HG03025 (cell line): ENCODE measurements at regions not wholly inside any gene's neighbourhood (a gene's known extent, or its start where the extent isn't known, plus 50 kb on each side); places are given as distances from the start of the nearest gene placed in this dataset.
A peak's percentile ranks its signal among the peaks of the same experiment; 100 is the strongest.

Experiments used
- ATAC-seq: cut with Tn5 transposase; IDR thresholded peaks from one replicate; pipeline ENCODE4 v1.9.1; 2021; ENCODE audit warnings: mild to moderate bottlenecking, moderate library complexity; ENCODE audit not compliant: unreplicated experiment, low FRiP score

- ATAC-seq, result no peak
Measured at GRCh38 chr4:81375745-81376144, 96.0 kb downstream of the RASGEF1B start.

GRCh38 chr4:81369886-81370285 lies 101.8 kb downstream of the RASGEF1B start:
- no peak for ATAC-seq

- ATAC-seq, result no peak
Measured at GRCh38 chr4:81366779-81367178, 104.9 kb downstream of the RASGEF1B start.

GRCh38 chr4:81360737-81361136 lies 111.0 kb downstream of the RASGEF1B start:
- ATAC-seq, result no peak

- ATAC-seq, result no peak
Measured at GRCh38 chr4:81359207-81359606, 112.5 kb downstream of the RASGEF1B start.

GRCh38 chr4:81358154-81358553 lies 113.6 kb downstream of the RASGEF1B start:
- no peak for ATAC-seq

- no peak for ATAC-seq
Measured at GRCh38 chr4:81356621-81357020, 115.1 kb downstream of the RASGEF1B start.

GRCh38 chr4:81355136-81355535 lies 116.6 kb downstream of the RASGEF1B start:
- no peak for ATAC-seq

- ATAC-seq, result no peak
Measured at GRCh38 chr4:81353861-81354260, 117.8 kb downstream of the RASGEF1B start.

- ATAC-seq, result no peak
Measured at GRCh38 chr4:81352446-81352835, 119.3 kb downstream of the RASGEF1B start.

- peak; percentile 95 for ATAC-seq
Measured at GRCh38 chr4:81351654-81352445, 119.9 kb downstream of the RASGEF1B start.

- no peak for ATAC-seq
Measured at GRCh38 chr4:81350040-81350439, 121.7 kb downstream of the RASGEF1B start.

- ATAC-seq, result no peak
Measured at GRCh38 chr4:81348778-81349094, 123.0 kb downstream of the RASGEF1B start.

GRCh38 chr4:81348086-81348777 lies 123.5 kb downstream of the RASGEF1B start:
- ATAC-seq, result no peak

GRCh38 chr4:81346719-81347118 lies 125.0 kb downstream of the RASGEF1B start:
- no peak for ATAC-seq

- no peak for ATAC-seq
Measured at GRCh38 chr4:81343536-81343935, 128.2 kb downstream of the RASGEF1B start.

- no peak for ATAC-seq
Measured at GRCh38 chr4:81343046-81343445, 128.0 kb upstream of the PRKG2 start.

GRCh38 chr4:81337211-81337610 lies 122.2 kb upstream of the PRKG2 start:
- ATAC-seq, result no peak

- ATAC-seq, result no peak
Measured at GRCh38 chr4:81335122-81335912, 120.3 kb upstream of the PRKG2 start.

GRCh38 chr4:81330018-81330417 lies 115.0 kb upstream of the PRKG2 start:
- ATAC-seq, result no peak

- no peak for ATAC-seq
Measured at GRCh38 chr4:81326581-81326980, 111.6 kb upstream of the PRKG2 start.
